HG03025 (cell line): ENCODE measurements at regions not wholly inside any gene's neighbourhood (a gene's known extent, or its start where the extent isn't known, plus 50 kb on each side); places are given as distances from the start of the nearest gene placed in this dataset.
"Not testable (repeated sequence)": the region's sequence is repeated elsewhere in the genome, so short reads cannot be mapped to it uniquely, and the experiment has no call there.

Experiments used
- ATAC-seq: cut with Tn5 transposase; IDR thresholded peaks from one replicate; pipeline ENCODE4 v1.9.1; 2021; ENCODE audit warnings: mild to moderate bottlenecking, moderate library complexity; ENCODE audit not compliant: unreplicated experiment, low FRiP score

DNA sequence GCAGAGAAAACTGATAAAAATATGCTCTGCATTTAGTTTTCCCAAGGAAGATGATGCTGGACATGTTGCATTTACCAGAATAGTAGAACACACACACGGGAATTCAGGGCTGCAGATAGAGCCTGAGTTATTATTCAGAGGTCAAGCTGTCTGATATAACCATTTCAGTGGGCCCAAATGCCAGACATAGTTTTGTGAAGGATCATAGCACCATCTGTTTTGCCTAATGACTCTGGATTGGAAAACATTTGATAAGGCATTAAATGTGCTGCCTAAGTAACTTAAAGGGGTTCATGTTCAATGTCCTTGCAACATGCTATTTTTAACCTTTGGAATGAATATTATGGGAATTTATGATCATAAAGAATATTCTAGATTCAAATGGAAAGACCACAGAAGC is 666.2 kb downstream of the PRIM2 start:
- not testable (repeated sequence) for ATAC-seq

DNA sequence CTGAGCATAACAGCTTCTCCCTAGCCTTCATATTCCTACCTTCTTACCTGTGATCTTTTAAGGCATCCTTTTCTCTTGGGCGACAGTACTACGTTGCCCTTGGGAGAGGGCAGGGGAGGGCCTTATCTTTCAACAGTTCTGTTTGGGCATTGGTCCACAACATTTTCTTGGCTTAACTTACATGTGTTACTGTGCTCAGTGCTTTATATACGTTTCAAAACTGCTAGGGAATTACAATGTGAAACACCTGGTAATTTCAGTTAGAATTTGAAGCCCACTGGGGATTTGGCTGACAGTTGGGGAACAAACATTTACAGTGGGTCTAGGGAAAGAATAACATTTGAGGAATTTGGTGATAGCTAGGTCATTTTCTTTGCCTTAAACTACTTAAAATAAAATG is 667.1 kb downstream of the PRIM2 start:
- ATAC-seq: not testable (repeated sequence)

DNA sequence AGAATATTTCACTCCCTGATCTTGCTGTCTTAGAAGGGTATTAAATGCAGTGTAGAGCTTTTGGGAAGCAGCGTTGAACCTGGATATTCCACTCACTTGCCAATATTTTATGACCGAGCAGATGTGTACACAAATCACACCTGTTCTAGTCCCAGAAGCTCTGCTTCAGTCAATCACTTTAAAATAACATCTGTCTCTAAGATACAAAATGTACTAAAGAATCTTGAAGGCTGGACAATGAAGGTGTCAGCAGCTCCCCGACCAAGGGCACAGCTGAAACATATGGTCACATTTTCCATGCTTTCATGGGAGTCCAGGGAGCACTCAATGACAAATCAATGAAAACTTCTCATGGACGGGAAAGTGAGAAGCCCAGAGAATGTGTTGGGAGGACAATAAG is 668.3 kb downstream of the PRIM2 start:
- not testable (repeated sequence) for ATAC-seq

DNA sequence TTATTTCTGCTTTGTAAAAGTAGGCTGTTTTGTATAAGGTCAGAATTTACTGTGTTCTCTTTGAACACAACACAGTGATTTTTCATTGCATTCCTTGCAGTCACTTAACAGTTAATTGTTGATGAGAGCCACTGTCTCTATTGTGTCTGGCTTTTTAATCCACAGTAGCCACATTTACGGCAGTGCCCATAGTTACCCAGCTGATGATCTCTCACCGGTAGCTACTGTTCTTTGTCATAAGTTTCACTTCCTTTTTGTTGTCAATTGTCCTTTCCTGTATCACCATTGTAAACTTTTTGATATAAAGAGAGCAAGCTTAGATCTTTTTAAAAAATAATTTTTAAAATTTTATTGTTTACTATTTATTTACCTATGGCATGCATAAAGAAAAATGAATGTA is 669.2 kb downstream of the PRIM2 start:
- peak; percentile 99 for ATAC-seq

DNA sequence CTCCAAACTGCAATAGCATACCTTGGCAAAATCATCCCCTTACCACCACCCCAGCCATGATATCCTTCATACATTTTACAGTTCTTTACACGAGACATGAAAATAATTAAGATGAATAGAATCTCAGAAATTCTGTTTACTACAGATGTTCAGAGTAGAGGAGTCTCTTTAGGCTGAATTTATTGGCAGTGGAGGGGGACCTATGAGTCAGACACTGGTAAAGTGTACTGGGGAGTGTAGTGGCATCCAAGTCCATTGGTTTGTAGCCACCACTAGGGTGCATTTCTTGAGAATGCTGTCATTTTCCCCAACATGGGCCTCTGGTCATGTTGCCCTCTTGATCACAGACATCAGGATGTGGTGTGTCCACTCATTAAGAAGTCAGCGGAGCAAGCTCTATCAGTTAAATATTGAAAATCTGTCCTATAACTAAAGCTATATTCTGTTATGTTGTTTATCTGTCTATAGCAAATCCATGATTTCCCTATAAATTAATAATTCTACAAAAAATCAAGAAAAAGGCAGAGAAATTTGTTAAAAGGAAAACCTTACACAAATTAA is 672.2 kb downstream of the PRIM2 start:
- not testable (repeated sequence) for ATAC-seq

DNA sequence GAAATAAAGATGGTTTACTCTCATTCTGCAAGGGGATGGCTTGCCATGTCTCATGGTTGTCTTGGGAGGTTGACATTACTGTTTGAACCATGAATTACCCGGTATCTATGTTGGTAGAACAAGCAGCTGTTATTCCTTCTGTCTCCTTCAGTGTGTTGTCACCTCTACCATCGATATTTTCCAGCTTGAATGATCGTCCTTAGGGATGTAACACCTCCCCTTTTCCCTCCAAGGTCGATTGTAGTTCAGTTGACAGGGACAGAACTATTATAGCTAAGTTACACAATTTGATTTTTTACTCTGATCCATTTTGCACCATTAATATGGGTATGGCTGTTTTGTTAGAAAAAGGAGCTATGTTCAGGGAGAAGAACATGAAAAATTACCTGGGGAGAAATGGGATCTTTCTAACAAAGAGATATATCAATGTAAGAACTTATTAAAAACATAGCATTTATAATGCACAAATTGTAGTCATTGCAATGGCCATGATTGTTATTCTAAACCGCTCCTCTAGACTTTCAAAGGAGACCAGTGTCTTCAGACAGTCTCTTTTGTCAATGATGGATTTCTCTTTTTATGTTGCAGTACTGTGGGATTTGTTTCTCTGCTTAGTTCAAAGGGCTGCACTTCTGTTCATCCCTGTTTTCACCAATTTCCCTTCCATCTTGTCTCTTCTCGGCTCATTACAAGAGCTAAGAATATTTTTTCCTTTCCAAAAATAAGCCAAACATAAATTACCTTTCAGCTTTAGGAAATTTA is 681.6 kb downstream of the PRIM2 start:
- not testable (repeated sequence) for ATAC-seq

DNA sequence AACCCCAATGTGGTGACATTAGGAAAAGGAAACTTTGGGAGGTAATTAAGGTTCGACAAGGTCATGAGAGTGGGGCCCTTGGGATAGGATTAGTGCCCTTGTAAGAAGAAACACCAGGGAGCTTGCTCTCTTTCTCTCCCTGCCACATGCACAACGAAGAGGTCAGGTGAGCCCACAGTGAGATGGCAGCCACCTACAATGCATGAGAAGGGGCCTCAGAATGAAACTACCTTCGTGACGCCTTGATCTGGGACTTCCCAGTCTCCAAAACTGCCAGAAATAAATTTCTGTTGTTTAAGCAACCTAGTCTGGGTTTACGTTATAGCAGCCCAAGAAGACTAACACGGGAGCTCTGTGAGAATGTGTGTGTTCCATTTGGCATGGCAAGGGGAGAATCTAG is 682.8 kb downstream of the PRIM2 start:
- not testable (repeated sequence) for ATAC-seq

DNA sequence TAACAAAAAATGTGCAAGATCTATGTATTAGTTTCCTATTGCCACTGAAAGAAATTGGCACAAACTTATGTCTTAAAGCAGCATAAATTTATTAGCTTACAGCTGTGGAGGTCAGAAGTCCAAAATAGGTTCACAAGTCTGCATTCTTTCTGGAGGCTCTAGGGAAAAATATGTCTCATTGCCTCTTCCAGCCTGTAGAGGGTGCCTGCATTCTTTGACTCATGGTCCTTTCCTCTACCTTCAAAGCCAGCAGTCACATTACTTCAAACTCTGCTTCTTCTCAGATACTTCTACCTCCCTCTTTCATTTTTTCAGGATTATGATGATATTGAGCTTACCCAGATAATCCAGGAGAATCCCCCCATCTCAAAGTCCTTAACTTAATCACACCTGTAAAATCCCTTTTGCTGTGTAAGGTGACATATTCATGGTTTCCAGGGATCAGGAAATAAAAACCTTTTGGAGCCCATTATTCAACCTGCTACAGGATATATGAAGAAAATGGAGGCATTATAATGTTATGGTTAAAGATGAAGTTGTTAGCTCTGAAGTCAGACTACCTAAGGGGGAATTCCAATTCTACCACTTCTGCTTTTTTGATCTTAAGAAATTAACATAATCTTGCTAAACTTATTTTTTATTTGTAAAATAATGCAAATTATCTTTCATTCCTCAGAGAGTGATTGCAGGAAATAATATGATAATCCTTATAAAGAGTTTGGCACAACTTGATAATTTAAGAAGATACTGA is 686.2 kb downstream of the PRIM2 start:
- ATAC-seq: not testable (repeated sequence)

DNA sequence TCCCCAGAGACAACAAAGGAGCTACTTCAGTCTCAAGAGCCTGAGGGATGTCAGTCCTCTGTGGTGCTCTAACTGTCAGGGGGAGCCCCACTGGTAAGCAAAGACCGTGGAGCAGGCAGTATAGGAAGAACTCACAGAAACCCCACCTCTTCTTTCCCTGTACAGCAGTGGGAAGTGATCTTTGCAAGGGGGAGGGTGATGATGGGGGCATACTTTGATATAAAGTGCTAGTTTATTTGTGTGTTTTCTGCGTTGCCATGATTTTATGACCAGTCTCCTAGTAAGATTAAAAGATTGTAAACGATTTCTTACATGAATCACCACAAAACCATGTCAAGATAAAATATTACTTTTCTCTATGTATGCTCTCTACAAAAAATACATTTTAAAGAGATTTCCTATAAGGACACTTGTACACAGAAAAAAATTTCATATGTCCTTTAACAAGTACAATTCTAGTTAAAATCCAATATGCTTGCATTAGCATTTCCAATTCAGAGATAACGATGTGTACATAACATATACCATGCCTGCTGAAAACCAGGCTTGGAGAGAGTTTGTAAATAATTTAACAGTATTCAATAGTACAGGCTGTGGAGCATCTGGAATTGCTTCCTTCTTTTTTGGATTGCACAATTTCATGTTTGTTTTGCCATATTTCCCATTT is 690.0 kb downstream of the PRIM2 start:
- ATAC-seq: not testable (repeated sequence)

DNA sequence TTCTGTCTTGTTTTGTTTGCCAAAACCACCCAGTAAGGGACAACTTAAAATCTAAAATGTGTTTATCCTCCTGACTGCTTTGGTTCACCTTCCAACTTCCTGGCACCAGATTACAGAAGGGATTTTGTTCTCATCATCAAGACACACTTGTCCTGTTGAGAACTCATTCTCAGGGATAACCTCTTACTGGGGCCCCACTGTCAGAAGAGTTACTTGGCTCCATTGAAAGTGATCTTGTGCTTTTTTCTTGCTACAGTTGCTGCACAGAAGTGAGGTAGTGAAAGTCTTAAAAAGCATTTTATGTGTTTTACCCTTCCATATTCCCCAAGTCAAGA is 690.5 kb downstream of the PRIM2 start:
- ATAC-seq: not testable (repeated sequence)

DNA sequence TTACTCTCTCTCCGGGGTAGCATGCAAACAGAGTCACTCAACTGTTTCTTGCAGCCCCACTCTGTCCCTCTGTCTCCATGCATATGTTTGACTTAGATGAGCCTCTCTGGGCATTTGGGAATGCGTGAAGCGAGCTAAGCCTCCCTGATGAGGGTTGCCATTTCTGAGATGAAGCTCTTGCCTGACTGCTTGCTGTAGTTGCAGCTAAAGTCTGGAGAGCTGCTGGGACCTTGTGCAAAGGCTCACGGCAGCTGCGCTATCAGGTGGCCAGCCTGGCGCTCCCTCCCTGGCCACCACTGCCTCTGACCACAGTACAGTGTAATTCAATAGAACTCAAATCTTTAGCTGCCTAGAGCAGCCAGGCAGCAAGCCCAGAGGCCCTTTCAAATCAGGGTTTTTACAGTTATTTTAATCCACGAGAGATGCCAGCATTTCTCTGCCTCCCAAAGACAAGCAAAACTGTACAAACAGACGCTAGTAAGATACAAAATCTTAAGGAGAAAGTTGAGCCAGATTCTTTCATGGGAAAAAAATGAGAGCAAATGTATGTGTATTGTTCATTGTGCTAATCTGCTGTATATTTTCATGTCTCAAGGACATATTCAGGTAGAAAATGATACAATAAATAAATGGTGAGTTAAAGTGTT is 694.6 kb downstream of the PRIM2 start:
- ATAC-seq: not testable (repeated sequence)

DNA sequence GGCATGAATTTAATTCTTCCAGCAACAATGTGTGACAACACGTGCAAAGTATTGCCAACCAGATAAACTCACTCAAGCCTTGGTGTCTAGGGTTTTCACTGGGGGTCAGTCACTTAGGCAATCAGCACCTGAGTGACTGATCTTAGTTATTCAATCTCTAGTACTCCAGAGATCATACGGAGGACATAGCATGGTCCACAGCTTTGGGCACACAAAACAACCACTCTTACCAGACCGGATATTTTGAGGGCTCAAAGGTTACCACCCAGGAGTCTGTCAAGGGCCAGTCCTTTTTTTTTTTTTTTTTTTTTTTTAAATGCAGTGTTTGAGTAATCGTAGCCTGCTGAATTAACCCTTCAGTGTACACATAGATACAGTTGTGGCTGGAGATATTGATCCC is 699.2 kb downstream of the PRIM2 start:
- ATAC-seq: not testable (repeated sequence)

DNA sequence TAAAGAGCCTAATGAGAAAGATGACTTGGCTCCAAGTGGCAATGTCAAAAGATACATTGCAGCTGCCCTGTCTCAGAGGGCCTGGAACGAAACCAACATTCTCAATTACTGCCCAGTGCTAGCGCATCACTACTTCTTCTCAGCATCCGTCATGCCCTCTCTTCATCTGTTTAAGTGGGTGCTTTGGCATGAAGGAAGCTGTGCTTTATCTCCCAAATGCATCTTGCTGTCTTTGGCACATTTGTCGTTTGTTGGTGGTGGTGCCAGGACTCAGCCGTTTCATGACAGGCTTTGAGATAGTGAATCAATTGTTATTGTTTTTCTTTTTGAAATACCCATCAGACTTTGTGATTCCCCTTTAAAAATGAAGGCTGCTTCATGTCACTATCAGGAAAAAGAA is 710.8 kb downstream of the PRIM2 start:
- not testable (repeated sequence) for ATAC-seq

DNA sequence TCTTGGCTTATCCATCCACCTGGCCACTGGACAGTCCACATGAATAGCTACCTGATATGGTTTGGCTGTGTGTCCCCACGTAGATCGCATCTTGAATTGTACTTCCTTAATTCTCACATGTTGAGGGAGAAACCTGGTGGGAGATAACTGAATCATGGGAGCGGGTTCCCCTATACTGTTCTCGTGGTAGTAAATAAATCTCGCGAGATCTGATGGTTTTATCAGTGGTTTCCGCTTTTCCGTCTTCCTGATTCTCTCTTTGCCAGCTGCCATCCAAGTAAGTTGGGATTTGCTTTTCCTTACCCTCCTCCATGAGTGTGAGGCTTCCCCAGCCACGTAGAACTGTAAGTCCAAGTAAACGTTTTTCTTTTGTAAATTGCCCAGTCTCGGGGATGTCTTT is 720.8 kb downstream of the PRIM2 start:
- not testable (repeated sequence) for ATAC-seq

DNA sequence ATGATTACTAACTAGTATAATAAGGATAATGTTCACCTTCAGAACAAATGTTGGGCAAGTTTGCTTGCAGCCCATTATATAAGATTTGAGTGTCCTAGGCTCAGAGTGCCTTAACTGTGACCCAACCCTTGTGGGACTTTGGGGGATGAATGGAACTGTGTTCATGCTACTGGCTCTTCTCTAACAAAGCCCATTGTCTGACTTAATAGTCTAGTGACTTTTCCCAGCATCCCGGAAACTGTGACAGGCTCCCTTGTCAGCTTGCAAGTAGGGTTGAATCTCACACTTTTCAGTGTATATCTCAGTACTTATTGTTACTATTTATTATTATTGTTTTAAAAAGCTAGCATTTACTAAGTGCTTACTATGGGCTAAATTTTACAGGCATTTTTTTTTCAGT is 729.2 kb downstream of the PRIM2 start:
- ATAC-seq: not testable (repeated sequence)

DNA sequence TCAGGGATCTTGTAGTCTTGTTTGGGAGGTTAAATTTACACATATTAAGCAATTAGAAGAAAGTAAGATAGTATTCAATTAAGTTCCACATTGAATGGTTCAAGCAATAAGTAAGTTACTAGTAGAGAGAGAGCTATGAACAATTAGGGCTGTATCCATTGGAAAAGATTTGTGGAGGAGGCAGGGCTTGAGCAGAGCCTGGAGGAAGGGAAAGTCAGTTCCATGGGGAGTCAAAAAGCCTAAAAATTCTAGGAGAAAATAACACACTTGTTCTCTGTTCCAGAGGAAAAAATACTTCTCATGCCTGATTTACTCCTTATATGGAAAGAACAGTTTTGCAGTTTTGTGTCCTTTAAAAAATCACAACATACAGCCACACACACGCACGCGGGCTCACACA is 730.0 kb downstream of the PRIM2 start:
- not testable (repeated sequence) for ATAC-seq

DNA sequence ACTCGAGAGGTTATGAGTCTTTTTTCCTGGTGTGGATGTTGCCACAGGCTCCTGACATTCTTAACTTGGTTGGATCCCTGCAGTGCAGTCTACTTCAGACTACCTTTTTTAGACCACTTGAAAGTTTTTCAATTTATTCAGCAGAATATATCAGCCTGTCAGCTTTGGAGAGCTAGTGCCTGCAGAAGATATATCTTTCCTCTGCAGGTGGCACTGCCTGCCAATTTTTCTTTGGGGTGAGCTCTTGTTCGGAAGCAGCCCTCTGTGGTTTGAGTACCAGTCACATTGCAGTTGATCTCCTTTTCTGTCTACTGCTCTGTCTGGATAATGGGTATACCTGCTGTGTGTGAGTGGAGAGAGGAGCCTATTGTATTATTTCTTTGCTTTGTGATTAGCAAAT is 730.4 kb downstream of the PRIM2 start:
- not testable (repeated sequence) for ATAC-seq

DNA sequence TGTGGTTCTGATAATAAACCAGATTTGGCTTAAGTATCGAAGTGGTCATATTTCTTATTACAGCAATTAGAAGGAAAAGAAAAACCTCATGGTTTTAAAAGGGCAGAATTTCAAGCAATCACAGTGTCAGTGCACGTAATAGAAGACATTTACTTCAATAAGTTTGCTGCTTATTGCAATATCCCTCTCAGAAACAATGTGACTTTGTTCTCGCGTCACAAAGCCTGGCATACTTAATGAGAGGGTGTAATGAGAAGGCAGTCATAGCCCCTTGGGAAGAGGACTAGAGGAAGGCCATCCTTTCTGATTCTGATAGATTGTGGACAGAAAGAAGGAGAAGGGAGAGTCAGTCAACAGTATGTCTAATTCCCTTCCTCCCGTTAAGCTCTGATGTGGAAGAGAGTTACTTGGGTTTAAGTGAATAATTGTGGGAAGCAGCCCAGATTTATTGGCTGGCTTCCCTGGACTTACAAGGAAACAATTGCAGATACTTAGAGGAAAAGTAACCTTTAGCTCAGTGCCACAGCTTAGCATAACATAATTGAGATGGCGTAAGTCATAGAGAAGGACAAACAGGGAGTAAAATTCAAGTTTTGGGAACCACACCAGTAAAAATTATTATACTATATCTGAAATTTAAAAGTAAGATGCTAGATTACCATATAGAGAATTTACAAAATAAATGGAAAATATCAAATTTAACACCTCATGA is 738.2 kb downstream of the PRIM2 start:
- ATAC-seq: not testable (repeated sequence)

DNA sequence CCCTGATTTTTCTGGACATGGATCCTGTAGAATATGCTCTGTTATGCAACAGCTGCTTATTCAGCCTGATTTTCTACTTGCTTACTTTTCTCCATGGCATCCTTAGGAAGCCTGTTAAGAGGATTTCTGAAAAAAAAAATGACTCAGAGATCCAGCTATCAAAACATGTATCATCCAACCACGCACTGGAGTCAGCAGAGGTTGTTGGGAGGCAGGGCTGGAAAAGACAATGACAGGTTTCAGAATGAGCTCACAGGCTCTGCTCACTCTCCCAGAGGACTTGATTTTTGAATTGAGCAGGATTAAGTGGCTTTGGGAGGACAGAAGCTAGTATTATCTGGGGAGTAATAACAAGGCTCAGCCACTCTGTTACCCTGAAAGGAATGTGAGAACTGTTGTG is 742.3 kb downstream of the PRIM2 start:
- not testable (repeated sequence) for ATAC-seq

DNA sequence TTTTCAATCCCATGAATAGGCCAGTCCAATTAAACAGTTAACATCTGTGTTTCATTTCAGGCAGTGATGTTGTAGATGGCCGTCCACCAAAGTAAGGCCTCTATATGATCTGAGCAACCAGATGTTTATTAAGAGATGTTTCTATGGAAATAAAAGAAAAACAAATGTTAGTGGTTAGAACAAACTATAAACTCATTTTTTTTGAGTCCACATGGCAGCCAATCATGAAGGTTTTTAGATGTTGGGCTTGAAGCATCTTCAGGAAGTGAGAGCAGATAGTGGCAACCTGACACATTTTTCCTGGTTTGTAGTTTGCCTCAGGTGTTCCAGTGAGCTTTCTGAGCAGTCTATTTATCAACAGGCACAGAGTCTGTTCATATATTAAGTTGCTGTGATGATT is 746.1 kb downstream of the PRIM2 start:
- not testable (repeated sequence) for ATAC-seq
